Mesothelial cell of epicardium (in vitro differentiated cells): ENCODE measurements at regions not wholly inside any gene's neighbourhood (a gene's known extent, or its start where the extent isn't known, plus 50 kb on each side); places are given as distances from the start of the nearest gene placed in this dataset.

ENCODE experiments used
- DNase-seq, 2 experiments: peaks; one replicate each; pipeline ENCODE4 v3.0.0; 2021; ENCODE audit warnings: low spot score in 2 of 2; ENCODE audit not compliant: unreplicated experiment in 2 of 2
- H3K27ac Mint-ChIP-seq: 2 replicates; pipeline ENCODE4 v1.8.0; 2021; ENCODE audit warnings: mixed read lengths
- H3K27me3 Mint-ChIP-seq: 2 replicates; pipeline ENCODE4 v1.8.0; 2021; ENCODE audit warnings: low read depth, mixed read lengths
- H3K36me3 Mint-ChIP-seq: 2 replicates; pipeline ENCODE4 v1.8.0; 2021; ENCODE audit warnings: mixed read lengths
- H3K4me1 Mint-ChIP-seq: 2 replicates; pipeline ENCODE4 v1.8.0; 2021; ENCODE audit warnings: mixed read lengths
- H3K4me3 Mint-ChIP-seq: 2 replicates; pipeline ENCODE4 v1.8.0; 2021; ENCODE audit warnings: mild to moderate bottlenecking, moderate library complexity, mixed read lengths
- H3K9me3 Mint-ChIP-seq: 2 replicates; pipeline ENCODE4 v1.8.0; 2021; ENCODE audit warnings: mixed read lengths
- CTCF ChIP-seq: fragments of 200-600 bp; sonication (generic); IDR thresholded peaks from one replicate; pipeline ENCODE4 v1.5.0; 2021; ENCODE audit warnings: antibody characterized with exemption; ENCODE audit not compliant: unreplicated experiment

DNA sequence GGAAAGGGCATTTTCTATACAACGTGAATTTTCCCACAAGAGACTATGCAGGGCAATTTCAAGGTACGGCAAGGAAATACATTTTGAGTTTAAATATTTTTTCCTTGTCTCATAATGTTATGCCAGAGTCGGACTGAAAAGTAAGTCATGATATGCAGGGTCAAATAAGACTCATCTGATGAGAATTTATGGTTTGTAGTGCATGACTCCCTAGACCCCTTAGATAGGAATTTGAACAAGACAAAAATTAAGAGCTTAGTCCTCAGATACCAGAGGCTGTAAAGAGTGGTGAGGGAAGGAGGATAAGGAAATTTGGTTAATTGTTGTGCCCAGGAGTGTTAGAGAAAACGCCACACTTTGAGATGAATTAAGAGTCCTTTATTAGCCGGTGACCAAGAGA lies 616.6 kb downstream of the XPNPEP1 start:
- H3K4me3 Mint-ChIP-seq: no peak overlapping the region
- no peaks in the 10 kb centered on the region for H3K9me3 Mint-ChIP-seq
- no peak for DNase-seq
- no peaks in the 10 kb centered on the region for H3K36me3 Mint-ChIP-seq
- no peak for TF ChIP-seq CTCF
- H3K27ac Mint-ChIP-seq: peak overlapping the region; percentile 17
- no peaks in the 10 kb centered on the region for H3K27me3 Mint-ChIP-seq
- peaks cover 23% of the 10 kb centered on the region for H3K4me1 Mint-ChIP-seq

GRCh38 chr10:109287858-109288257 lies 635.5 kb downstream of the XPNPEP1 start:
- Mint-ChIP-seq H3K4me1 (peaks cover 26% of the 10 kb centered on the region), H3K9me3 (peaks cover 8% of the 10 kb centered on the region), H3K36me3 (no peaks in the 10 kb centered on the region), H3K27me3 (no peaks in the 10 kb centered on the region), H3K27ac (no peak overlapping the region), H3K4me3 (no peak overlapping the region)
- DNase-seq: no peak
- no peak for TF ChIP-seq CTCF

GRCh38 chr10:109282510-109282909 lies 640.8 kb downstream of the XPNPEP1 start:
- peaks cover 27% of the 10 kb centered on the region for H3K4me1 Mint-ChIP-seq
- no peak overlapping the region for H3K4me3 Mint-ChIP-seq
- DNase-seq: no peak
- no peak for TF ChIP-seq CTCF
- H3K27ac Mint-ChIP-seq: peak overlapping the region; percentile 72
- H3K27me3 Mint-ChIP-seq: no peaks in the 10 kb centered on the region
- H3K36me3 Mint-ChIP-seq: no peaks in the 10 kb centered on the region
- H3K9me3 Mint-ChIP-seq: peaks cover 6% of the 10 kb centered on the region

DNA sequence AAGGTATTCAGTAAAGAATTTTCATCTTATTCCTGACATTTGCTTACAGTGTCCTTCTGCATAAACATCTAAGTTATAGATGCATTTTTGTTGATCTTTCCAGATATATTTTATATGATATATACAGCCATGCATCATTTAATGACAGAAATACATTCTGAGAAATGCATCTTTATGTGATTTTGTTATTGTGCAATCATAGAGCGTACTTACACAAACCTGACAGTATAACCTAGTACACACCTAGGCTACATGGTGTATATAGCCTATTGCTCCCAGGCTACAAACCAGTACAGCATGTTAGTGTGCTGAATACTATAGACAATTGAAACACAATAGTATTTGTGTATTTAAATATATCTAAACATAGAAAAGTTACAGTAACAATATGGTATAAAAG lies 642.0 kb downstream of the XPNPEP1 start:
- DNase-seq: no peak
- Mint-ChIP-seq H3K9me3 (peaks cover 6% of the 10 kb centered on the region), H3K27me3 (no peaks in the 10 kb centered on the region), H3K36me3 (no peaks in the 10 kb centered on the region), H3K4me1 (peaks cover 24% of the 10 kb centered on the region), H3K4me3 (no peak overlapping the region), H3K27ac (no peak overlapping the region)
- TF ChIP-seq CTCF: no peak

GRCh38 chr10:109280837-109281236 lies 642.5 kb downstream of the XPNPEP1 start:
- Mint-ChIP-seq H3K27ac (peak overlapping the region; percentile 23), H3K4me1 (peaks cover 24% of the 10 kb centered on the region), H3K9me3 (peaks cover 6% of the 10 kb centered on the region), H3K27me3 (no peaks in the 10 kb centered on the region), H3K36me3 (no peaks in the 10 kb centered on the region), H3K4me3 (no peak overlapping the region)
- no peak for DNase-seq
- TF ChIP-seq CTCF: no peak

DNA sequence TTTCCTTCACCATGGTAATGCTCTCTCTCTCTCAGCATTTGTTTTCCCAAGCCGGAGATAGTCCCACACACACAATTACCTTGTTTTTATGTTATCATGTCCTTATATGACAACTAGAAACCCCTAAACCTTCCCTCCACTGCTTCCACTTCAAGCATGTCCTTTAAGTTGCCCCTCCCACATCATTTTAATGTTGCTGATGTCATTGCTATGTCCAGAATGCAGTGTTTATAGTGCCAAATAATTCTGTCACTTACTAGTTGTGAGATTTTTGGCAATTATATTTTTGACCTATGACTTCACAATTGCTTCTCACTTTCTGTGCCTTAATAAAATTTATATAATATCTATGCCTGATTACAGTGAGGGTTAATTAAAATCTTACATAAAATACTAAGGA lies 645.9 kb downstream of the XPNPEP1 start:
- H3K4me3 Mint-ChIP-seq: no peak overlapping the region
- no peaks in the 10 kb centered on the region for H3K36me3 Mint-ChIP-seq
- H3K27ac Mint-ChIP-seq: no peak overlapping the region
- DNase-seq: no peak
- no peaks in the 10 kb centered on the region for H3K27me3 Mint-ChIP-seq
- H3K9me3 Mint-ChIP-seq: no peaks in the 10 kb centered on the region
- no peak for TF ChIP-seq CTCF
- peaks cover 10% of the 10 kb centered on the region for H3K4me1 Mint-ChIP-seq
